AG09309 (cell line): ENCODE measurements at regions not wholly inside any gene's neighbourhood (a gene's known extent, or its start where the extent isn't known, plus 50 kb on each side); places are given as distances from the start of the nearest gene placed in this dataset.

Experiments used
- DNase-seq: peaks from one replicate; pipeline ENCODE4 v3.0.0-alpha.2; 2010; ENCODE audit warnings: low read depth
- H3K4me3 ChIP-seq: 2 replicates; pipeline ENCODE4 v1.5.1; 2011; ENCODE audit warnings: mild to moderate bottlenecking, low read depth, low read length, moderate library complexity; ENCODE audit not compliant: control insufficient read depth
- TF ChIP-seq, protein P1 (sequence below): IDR thresholded peaks from 2 replicates; pipeline ENCODE4 v1.5.1; 2011; ENCODE audit warnings: mild to moderate bottlenecking, low read depth, low read length, inconsistent platforms; ENCODE audit not compliant: insufficient read depth, control insufficient read depth; ENCODE audit errors: missing control alignments

DNA sequence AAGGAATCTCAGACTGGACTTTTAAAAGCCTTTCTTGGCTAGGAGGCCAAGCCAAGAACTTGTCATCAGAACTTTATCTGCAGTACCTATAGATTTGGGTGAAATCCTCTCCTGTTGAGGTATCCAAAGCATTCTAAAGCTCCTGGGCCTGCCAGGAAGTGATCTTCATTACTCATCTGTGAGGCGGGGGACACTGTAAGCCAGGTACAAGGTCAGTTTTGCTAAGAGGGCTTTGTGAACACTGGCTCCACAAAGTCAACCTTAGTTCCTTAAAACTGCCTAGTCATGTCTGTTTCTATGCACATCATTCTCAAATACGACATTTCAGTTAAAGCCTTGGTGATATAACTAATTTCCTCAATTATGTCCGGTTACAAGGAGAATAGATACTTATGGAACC is 236.7 kb downstream of the PIK3R1 start:
- DNase-seq = no peak
- TF ChIP-seq, protein P1, sequence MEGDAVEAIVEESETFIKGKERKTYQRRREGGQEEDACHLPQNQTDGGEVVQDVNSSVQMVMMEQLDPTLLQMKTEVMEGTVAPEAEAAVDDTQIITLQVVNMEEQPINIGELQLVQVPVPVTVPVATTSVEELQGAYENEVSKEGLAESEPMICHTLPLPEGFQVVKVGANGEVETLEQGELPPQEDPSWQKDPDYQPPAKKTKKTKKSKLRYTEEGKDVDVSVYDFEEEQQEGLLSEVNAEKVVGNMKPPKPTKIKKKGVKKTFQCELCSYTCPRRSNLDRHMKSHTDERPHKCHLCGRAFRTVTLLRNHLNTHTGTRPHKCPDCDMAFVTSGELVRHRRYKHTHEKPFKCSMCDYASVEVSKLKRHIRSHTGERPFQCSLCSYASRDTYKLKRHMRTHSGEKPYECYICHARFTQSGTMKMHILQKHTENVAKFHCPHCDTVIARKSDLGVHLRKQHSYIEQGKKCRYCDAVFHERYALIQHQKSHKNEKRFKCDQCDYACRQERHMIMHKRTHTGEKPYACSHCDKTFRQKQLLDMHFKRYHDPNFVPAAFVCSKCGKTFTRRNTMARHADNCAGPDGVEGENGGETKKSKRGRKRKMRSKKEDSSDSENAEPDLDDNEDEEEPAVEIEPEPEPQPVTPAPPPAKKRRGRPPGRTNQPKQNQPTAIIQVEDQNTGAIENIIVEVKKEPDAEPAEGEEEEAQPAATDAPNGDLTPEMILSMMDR = no peak
- no peak overlapping the region for H3K4me3 ChIP-seq

DNA sequence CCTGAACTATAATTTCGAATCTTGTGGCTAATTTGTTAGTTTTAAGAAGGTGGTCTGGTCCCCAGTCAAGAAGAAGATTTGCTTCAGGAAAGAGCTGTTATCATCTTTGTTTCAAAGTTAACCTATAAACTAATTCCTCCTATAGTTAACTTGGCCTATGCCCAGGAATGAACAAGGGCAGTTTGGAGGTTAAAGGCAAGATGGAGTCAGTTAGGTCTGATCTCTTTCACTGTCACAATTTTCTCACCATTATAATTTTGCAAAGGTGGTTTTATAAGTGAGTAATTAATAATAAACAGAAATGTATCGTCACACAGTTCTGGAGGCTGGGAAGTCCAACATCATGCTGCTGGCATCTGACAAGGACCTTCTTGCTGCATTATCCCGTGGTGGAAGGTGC is 238.6 kb downstream of the PIK3R1 start:
- no peak for DNase-seq
- TF ChIP-seq, protein P1 = no peak
- H3K4me3 ChIP-seq = no peak overlapping the region

DNA sequence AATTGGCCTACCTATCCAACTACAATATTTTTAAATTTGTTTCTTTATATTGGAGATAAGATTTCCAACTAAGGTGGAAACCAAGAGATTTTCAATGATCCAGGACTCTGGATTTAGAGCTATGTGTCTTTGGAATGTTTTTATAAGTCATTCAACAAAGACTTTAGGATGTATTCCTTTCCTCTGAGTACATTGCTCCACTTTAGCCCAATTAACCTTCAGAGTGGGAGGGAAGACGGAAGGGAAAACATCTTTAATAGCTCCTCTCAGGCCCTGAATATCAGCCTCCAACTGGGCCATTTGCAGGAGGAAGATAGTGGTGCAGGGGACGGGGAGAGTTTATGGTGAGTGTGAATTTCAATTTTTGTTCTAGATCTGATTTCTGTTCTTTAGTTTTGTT is 239.2 kb downstream of the PIK3R1 start:
- TF ChIP-seq, protein P1 = no peak
- H3K4me3 ChIP-seq = no peak overlapping the region
- no peak for DNase-seq

DNA sequence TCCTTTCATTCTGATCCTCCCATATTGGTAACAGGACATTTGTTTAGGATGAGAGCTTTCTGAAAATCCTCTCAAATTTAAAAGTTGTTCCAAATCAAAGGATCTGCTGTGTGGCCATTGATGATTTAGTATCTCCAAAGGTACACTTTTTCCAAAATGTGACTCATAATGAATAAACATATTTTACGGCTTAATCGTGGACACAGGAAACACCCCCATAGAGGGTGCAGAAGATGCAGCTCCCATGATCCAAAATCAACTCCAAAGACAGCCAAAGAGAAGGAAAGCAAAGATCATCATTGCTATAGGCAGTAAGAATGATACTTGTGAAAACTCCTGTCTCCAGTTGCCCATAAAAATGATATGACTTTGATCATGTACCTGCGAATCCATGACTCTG is 239.7 kb downstream of the PIK3R1 start:
- TF ChIP-seq, protein P1 = no peak
- DNase-seq = no peak
- H3K4me3 ChIP-seq = no peak overlapping the region

DNA sequence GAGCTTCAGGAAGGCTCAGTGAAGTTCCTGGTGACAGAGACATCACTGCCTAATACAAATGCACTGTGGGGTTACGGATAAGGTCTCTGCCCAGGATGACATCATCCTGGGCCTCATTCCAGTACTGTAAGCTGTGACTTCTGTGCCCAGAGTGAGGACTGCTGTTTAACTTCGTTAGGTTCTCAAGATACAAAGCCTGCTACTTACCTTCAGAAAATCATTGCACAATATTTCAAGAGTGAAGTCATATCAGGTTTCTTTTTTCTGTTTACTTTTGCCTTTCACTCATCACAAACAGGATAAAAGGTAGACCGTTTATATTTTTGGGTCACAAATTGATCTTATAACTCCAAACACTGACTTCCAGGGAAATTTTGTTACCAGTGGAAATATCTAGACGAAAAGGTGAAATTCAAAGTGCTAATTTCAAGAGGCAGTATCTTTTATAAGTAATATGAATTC is 241.2 kb downstream of the PIK3R1 start:
- TF ChIP-seq, protein P1 = no peak
- H3K4me3 ChIP-seq = no peak overlapping the region
- no peak for DNase-seq

DNA sequence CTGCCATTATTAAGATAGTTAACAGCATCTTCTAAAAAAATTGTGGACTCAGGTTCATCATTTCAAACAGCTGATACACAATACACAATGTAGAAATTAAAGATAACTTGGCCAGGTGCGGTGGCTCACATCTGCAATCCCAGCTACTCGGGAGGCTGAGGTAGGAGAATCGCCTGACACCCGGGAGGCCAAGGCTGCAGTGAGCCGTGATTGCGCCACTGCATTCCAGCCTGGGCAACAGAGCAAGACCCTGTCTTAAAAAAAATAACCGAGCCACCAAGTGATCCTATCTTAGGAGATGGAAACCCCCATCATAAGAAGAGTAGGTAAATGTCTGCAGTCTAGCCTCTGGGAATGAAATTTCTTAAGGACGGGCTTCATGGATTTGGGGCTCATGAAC is 241.7 kb downstream of the PIK3R1 start:
- DNase-seq = no peak
- H3K4me3 ChIP-seq = no peak overlapping the region
- TF ChIP-seq, protein P1 = no peak
